ENCODE measurements at regions not wholly inside any gene's neighbourhood (a gene's known extent, or its start where the extent isn't known, plus 50 kb on each side); places are given as distances from the start of the nearest gene placed in this dataset.

GRCh38 chr15:35602836-35603235 is 56.9 kb upstream of the DPH6 start:
- ChIA-PET RAD21 (ENCODE audit: low non-redundant PET in 1 of 2, low total read pairs in 2 of 2, uncharacterized antibody in 2 of 2, unreplicated experiment in 2 of 2) (no interaction called here), CTCF (no interaction called here), POLR2A (no interaction called here)
- no peak for ATAC-seq
- Histone ChIP-seq H3K79me2 (ENCODE audit: insufficient read depth, low read length) (no peaks in the 10 kb centered on the region), H3K36me3 (ENCODE audit: control insufficient read depth in 1 of 2, insufficient read depth in 2 of 2, low read length in 2 of 2) (no peaks in the 10 kb centered on the region), H3K9ac (ENCODE audit: low read length) (no peak overlapping the region), H3K4me1 (ENCODE audit: control insufficient read depth in 1 of 2, insufficient read depth in 2 of 2, low read length in 2 of 2) (no peaks in the 10 kb centered on the region), H3K9me3 (ENCODE audit: control insufficient read depth in 1 of 2, insufficient read depth in 1 of 2, low read depth in 1 of 2, low read length in 2 of 2) (no peaks in the 10 kb centered on the region), H4K20me1 (ENCODE audit: insufficient read depth) (no peaks in the 10 kb centered on the region), H3K4me3 (replicated peaks in 1 of 2; ENCODE audit: low read depth in 1 of 2, low read length in 2 of 2) (no peak overlapping the region), H3K27me3 (ENCODE audit: insufficient read depth, low read length) (no peaks in the 10 kb centered on the region), H2AFZ (ENCODE audit: low read depth, low read length, poor library complexity, severe bottlenecking) (no peak overlapping the region), H3K9me2 (ENCODE audit: insufficient read depth) (no peaks in the 10 kb centered on the region), H3K27ac (ENCODE audit: low read depth, low read length) (no peak overlapping the region), H3K4me2 (ENCODE audit: low read length) (no peak overlapping the region)
- no peak for DNase-seq (ENCODE audit: low read depth, low spot score)
- TF ChIP-seq CEBPB (IDR thresholded peaks at IDR 0.05; ENCODE audit: low read depth), result no peak
- TF ChIP-seq EZH2phosphoT487 (IDR thresholded peaks at IDR 0.05; ENCODE audit: borderline replicate concordance), result no peak
- TF ChIP-seq SP1 (IDR thresholded peaks at IDR 0.05; ENCODE audit: low read depth), result no peak
- TF ChIP-seq ZBTB33 (IDR thresholded peaks at IDR 0.05; ENCODE audit: extremely low read depth, insufficient replicate concordance, low read length), result no peak
- no peak for TF ChIP-seq CBX3 (IDR thresholded peaks at IDR 0.05; ENCODE audit: low read depth)
- no peak for TF ChIP-seq MAX (IDR thresholded peaks at IDR 0.05)
- TF ChIP-seq ZFX (IDR thresholded peaks at IDR 0.05), result no peak
- intact Hi-C loops (cut with micrococcal nuclease), result no loop called here
- no TSS peak for BruUV-seq (replicated peaks)

- H4K20me1 ChIP-seq (ENCODE audit: insufficient read depth), result no peaks in the 10 kb centered on the region
- H3K27me3 ChIP-seq (ENCODE audit: insufficient read depth, low read length), result no peaks in the 10 kb centered on the region
- H3K4me3 ChIP-seq (replicated peaks in 1 of 2; ENCODE audit: low read depth in 1 of 2, low read length in 2 of 2), result no peak overlapping the region
- no TSS peak for BruUV-seq (replicated peaks)
- no peak overlapping the region for H3K4me2 ChIP-seq (ENCODE audit: low read length)
- no peak for TF ChIP-seq SP1 (IDR thresholded peaks at IDR 0.05; ENCODE audit: low read depth)
- no peak for TF ChIP-seq POLR2AphosphoS5 (IDR thresholded peaks at IDR 0.05; ENCODE audit: low read depth, low read length)
- no peak for TF ChIP-seq CTCF (IDR thresholded peaks at IDR 0.05 in 2 of 3, conservative IDR thresholded peaks at IDR 0.05 in 1 of 3; ENCODE audit: borderline replicate concordance in 1 of 3, insufficient read depth in 1 of 3, low read depth in 2 of 3, low read length in 2 of 3)
- no peak for TF ChIP-seq CEBPB (IDR thresholded peaks at IDR 0.05; ENCODE audit: low read depth)
- no peak for TF ChIP-seq SRF (IDR thresholded peaks at IDR 0.05; ENCODE audit: low read depth)
- TF ChIP-seq ZBTB33 (IDR thresholded peaks at IDR 0.05; ENCODE audit: extremely low read depth, insufficient replicate concordance, low read length), result no peak
- no peak for TF ChIP-seq ELF1 (IDR thresholded peaks at IDR 0.05; ENCODE audit: borderline replicate concordance, low read depth)
- TF ChIP-seq SIN3A (IDR thresholded peaks at IDR 0.05; ENCODE audit: low read depth), result no peak
- no peak for TF ChIP-seq EZH2phosphoT487 (IDR thresholded peaks at IDR 0.05; ENCODE audit: borderline replicate concordance)
- no peak for TF ChIP-seq EGR1 (IDR thresholded peaks at IDR 0.05; ENCODE audit: low read depth)
- TF ChIP-seq POLR2A (IDR thresholded peaks at IDR 0.05; ENCODE audit: borderline replicate concordance, extremely low read depth, insufficient read depth, insufficient read length), result no peak
- H3K36me3 ChIP-seq (ENCODE audit: control insufficient read depth in 1 of 2, insufficient read depth in 2 of 2, low read length in 2 of 2), result no peaks in the 10 kb centered on the region
- H2AFZ ChIP-seq (ENCODE audit: low read depth, low read length, poor library complexity, severe bottlenecking), result no peak overlapping the region
- intact Hi-C loops (cut with micrococcal nuclease), result no loop called here
- no peak overlapping the region for H3K27ac ChIP-seq (ENCODE audit: low read depth, low read length)
- H3K9ac ChIP-seq (ENCODE audit: low read length), result no peak overlapping the region
- H3K9me3 ChIP-seq (ENCODE audit: control insufficient read depth in 1 of 2, insufficient read depth in 1 of 2, low read depth in 1 of 2, low read length in 2 of 2), result no peaks in the 10 kb centered on the region
- CTCF ChIA-PET, result no interaction called here
- RAD21 ChIA-PET (ENCODE audit: low non-redundant PET in 1 of 2, low total read pairs in 2 of 2, uncharacterized antibody in 2 of 2, unreplicated experiment in 2 of 2), result no interaction called here
- H3K9me2 ChIP-seq (ENCODE audit: insufficient read depth), result no peaks in the 10 kb centered on the region
- no peak for DNase-seq (ENCODE audit: low read depth, low spot score)
- POLR2A ChIA-PET, result no interaction called here
- no peak for ATAC-seq
- H3K79me2 ChIP-seq (ENCODE audit: insufficient read depth, low read length), result no peaks in the 10 kb centered on the region
- H3K4me1 ChIP-seq (ENCODE audit: control insufficient read depth in 1 of 2, insufficient read depth in 2 of 2, low read length in 2 of 2), result no peaks in the 10 kb centered on the region
Measured at GRCh38 chr15:35603301-35603700, 57.3 kb upstream of the DPH6 start.

All from HCT116 (cell line).